Fibroblast of skin of scalp (primary cell): ENCODE measurements at regions not wholly inside any gene's neighbourhood (a gene's known extent, or its start where the extent isn't known, plus 50 kb on each side); places are given as distances from the start of the nearest gene placed in this dataset.
A peak's percentile ranks its signal among the peaks of the same experiment; 100 is the strongest.
"Not testable (repeated sequence)": the region's sequence is repeated elsewhere in the genome, so short reads cannot be mapped to it uniquely, and the experiment has no call there.

Experiments used
- DNase-seq: peaks from one replicate; pipeline ENCODE4 v3.0.0-alpha.2; 2013

GRCh38 chr10:46749003-46749402 lies 162.2 kb upstream of the PTPN20 start:
- not testable (repeated sequence) for DNase-seq

- not testable (repeated sequence) for DNase-seq
Observed at GRCh38 chr10:46749470-46749869, 161.8 kb upstream of the PTPN20 start.

- not testable (repeated sequence) for DNase-seq
Observed at GRCh38 chr10:46753763-46754162, 157.5 kb upstream of the PTPN20 start.

- DNase-seq: not testable (repeated sequence)
Observed at GRCh38 chr10:46761471-46761870, 149.8 kb upstream of the PTPN20 start.

- not testable (repeated sequence) for DNase-seq
Observed at GRCh38 chr10:46768515-46769291, 142.5 kb upstream of the PTPN20 start.

GRCh38 chr10:46773178-46773896 lies 137.9 kb upstream of the PTPN20 start:
- not testable (repeated sequence) for DNase-seq

- not testable (repeated sequence) for DNase-seq
Observed at GRCh38 chr10:46773897-46774236, 137.4 kb upstream of the PTPN20 start.

GRCh38 chr10:46774366-46774765 lies 136.9 kb upstream of the PTPN20 start:
- not testable (repeated sequence) for DNase-seq

GRCh38 chr10:46774945-46775667 lies 136.1 kb upstream of the PTPN20 start:
- DNase-seq: not testable (repeated sequence)

GRCh38 chr10:46775668-46776059 lies 135.6 kb upstream of the PTPN20 start:
- not testable (repeated sequence) for DNase-seq

GRCh38 chr10:46779571-46779970 lies 131.7 kb upstream of the PTPN20 start:
- DNase-seq: peak; percentile 27

GRCh38 chr10:46780164-46780563 lies 131.1 kb upstream of the PTPN20 start:
- peak; percentile 35 for DNase-seq

GRCh38 chr10:46781001-46781400 lies 130.2 kb upstream of the PTPN20 start:
- DNase-seq: not testable (repeated sequence)

GRCh38 chr10:46782001-46782874 lies 129.0 kb upstream of the PTPN20 start:
- not testable (repeated sequence) for DNase-seq

GRCh38 chr10:46784665-46785064 lies 126.6 kb upstream of the PTPN20 start:
- not testable (repeated sequence) for DNase-seq

- not testable (repeated sequence) for DNase-seq
Observed at GRCh38 chr10:46786125-46786517, 125.1 kb upstream of the PTPN20 start.

GRCh38 chr10:46786518-46787320 lies 124.5 kb upstream of the PTPN20 start:
- DNase-seq: peak; percentile 52

- peak; percentile 45 for DNase-seq
Observed at GRCh38 chr10:46787321-46787615, 124.0 kb upstream of the PTPN20 start.

- not testable (repeated sequence) for DNase-seq
Observed at GRCh38 chr10:46792657-46793357, 118.4 kb upstream of the PTPN20 start.

GRCh38 chr10:46796351-46796750 lies 114.9 kb upstream of the PTPN20 start:
- not testable (repeated sequence) for DNase-seq

- not testable (repeated sequence) for DNase-seq
Observed at GRCh38 chr10:46802010-46802409, 109.2 kb upstream of the PTPN20 start.
